Astrocyte (in vitro differentiated cells and primary cell): ENCODE measurements at regions not wholly inside any gene's neighbourhood (a gene's known extent, or its start where the extent isn't known, plus 50 kb on each side); places are given as distances from the start of the nearest gene placed in this dataset.

ENCODE experiments used
- DNase-seq: peaks from one replicate; pipeline ENCODE4 v3.0.0-alpha.2; 2010; ENCODE audit warnings: low read depth
- FAIRE-seq: peaks from 2 replicates; lab custom pipeline; 2011; peaks lifted over from hg19 to GRCh38; lab: Jason Lieb, UNC
- H2AFZ ChIP-seq: 2 replicates; pipeline ENCODE4 v1.6.0; 2012; ENCODE audit warnings: low read depth, low read length, inconsistent platforms
- H3K27ac ChIP-seq: 2 replicates; pipeline ENCODE4 v1.5.1; 2011; ENCODE audit warnings: low read depth, low read length, inconsistent platforms
- H3K27me3 ChIP-seq: 2 replicates; pipeline ENCODE4 v1.6.0; 2011; ENCODE audit warnings: low read length, inconsistent platforms; ENCODE audit not compliant: insufficient read depth
- H3K36me3 ChIP-seq: 2 replicates; pipeline ENCODE4 v1.5.1; 2011; ENCODE audit warnings: low read length, inconsistent platforms; ENCODE audit not compliant: insufficient read depth
- H3K4me1 ChIP-seq: 2 replicates; pipeline ENCODE4 v1.5.1; 2011; ENCODE audit warnings: low read length, inconsistent platforms; ENCODE audit not compliant: insufficient read depth
- H3K4me2 ChIP-seq: 2 replicates; pipeline ENCODE4 v1.6.0; 2012; ENCODE audit warnings: low read length, inconsistent platforms
- H3K4me3 ChIP-seq: 2 replicates; pipeline ENCODE4 v1.5.1; 2011; ENCODE audit warnings: low read depth, mild to moderate bottlenecking, low read length, inconsistent platforms; ENCODE audit not compliant: insufficient read depth
- H3K79me2 ChIP-seq: 2 replicates; pipeline ENCODE4 v1.6.0; 2012; ENCODE audit warnings: mild to moderate bottlenecking, low read length, inconsistent platforms; ENCODE audit not compliant: insufficient read depth
- H3K9ac ChIP-seq: 2 replicates; pipeline ENCODE4 v1.6.0; 2012; ENCODE audit warnings: mild to moderate bottlenecking, low read length, inconsistent platforms
- H3K9me3 ChIP-seq: 2 replicates; pipeline ENCODE4 v1.5.1; 2012; ENCODE audit warnings: low read depth, mild to moderate bottlenecking, low read length, inconsistent platforms; ENCODE audit not compliant: insufficient read depth
- H4K20me1 ChIP-seq: 2 replicates; pipeline ENCODE4 v1.6.0; 2012; ENCODE audit warnings: low read length, inconsistent platforms; ENCODE audit not compliant: insufficient read depth
- H3K27ac Mint-ChIP-seq: one replicate; pipeline ENCODE4 v1.8.0; 2021; ENCODE audit warnings: mild to moderate bottlenecking, mixed read lengths; ENCODE audit not compliant: unreplicated experiment
- H3K27me3 Mint-ChIP-seq: one replicate; pipeline ENCODE4 v1.8.0; 2021; ENCODE audit warnings: low read depth, mixed read lengths; ENCODE audit not compliant: unreplicated experiment
- H3K36me3 Mint-ChIP-seq: one replicate; pipeline ENCODE4 v1.8.0; 2021; ENCODE audit warnings: low read depth, mixed read lengths; ENCODE audit not compliant: unreplicated experiment
- H3K4me1 Mint-ChIP-seq: one replicate; pipeline ENCODE4 v1.8.0; 2021; ENCODE audit warnings: low read depth, mixed read lengths; ENCODE audit not compliant: unreplicated experiment
- H3K4me3 Mint-ChIP-seq: one replicate; pipeline ENCODE4 v1.8.0; 2021; ENCODE audit warnings: mild to moderate bottlenecking, moderate library complexity, mixed read lengths; ENCODE audit not compliant: unreplicated experiment
- H3K9me3 Mint-ChIP-seq: one replicate; pipeline ENCODE4 v1.8.0; 2021; ENCODE audit warnings: mild to moderate bottlenecking, mixed read lengths; ENCODE audit not compliant: unreplicated experiment
- CTCF ChIP-seq: IDR thresholded peaks from 2 replicates; pipeline ENCODE4 v1.5.1; 2011; ENCODE audit warnings: low read depth, mild to moderate bottlenecking, inconsistent platforms, low read length, moderate library complexity; ENCODE audit not compliant: insufficient read depth
- EZH2 ChIP-seq: IDR thresholded peaks from 2 replicates; pipeline ENCODE4 v1.6.1; 2012; ENCODE audit warnings: mild to moderate bottlenecking, low read length, inconsistent platforms; ENCODE audit not compliant: insufficient read depth

- Mint-ChIP-seq H3K4me1 (no peaks in the 10 kb centered on the region), H3K4me3 (no peak overlapping the region), H3K27me3 (no peaks in the 10 kb centered on the region), H3K9me3 (no peaks in the 10 kb centered on the region), H3K36me3 (no peaks in the 10 kb centered on the region), H3K27ac (no peak overlapping the region)
- no peak for DNase-seq
- Histone ChIP-seq H3K4me2 (no peak overlapping the region), H3K36me3 (no peaks in the 10 kb centered on the region), H3K9me3 (no peaks in the 10 kb centered on the region), H3K4me3 (no peak overlapping the region), H4K20me1 (no peaks in the 10 kb centered on the region), H3K4me1 (no peaks in the 10 kb centered on the region), H3K27me3 (no peaks in the 10 kb centered on the region), H3K9ac (no peak overlapping the region), H3K79me2 (no peaks in the 10 kb centered on the region), H3K27ac (no peak overlapping the region), H2AFZ (no peak overlapping the region)
- TF ChIP-seq EZH2 (no peak), CTCF (no peak)
- no peak for FAIRE-seq
Measured at GRCh38 chr6:54718541-54719023, 128.0 kb upstream of the FAM83B start.

- FAIRE-seq, result no peak
- Histone ChIP-seq H3K9me3 (no peaks in the 10 kb centered on the region), H4K20me1 (no peaks in the 10 kb centered on the region), H3K4me3 (no peak overlapping the region), H3K79me2 (no peaks in the 10 kb centered on the region), H3K4me2 (no peak overlapping the region), H3K4me1 (no peaks in the 10 kb centered on the region), H3K27me3 (no peaks in the 10 kb centered on the region), H3K27ac (no peak overlapping the region), H3K9ac (no peak overlapping the region), H2AFZ (no peak overlapping the region), H3K36me3 (no peaks in the 10 kb centered on the region)
- H3K27me3 Mint-ChIP-seq, result no peaks in the 10 kb centered on the region
- TF ChIP-seq CTCF, result no peak
- TF ChIP-seq EZH2, result no peak
- no peak for DNase-seq
- no peak overlapping the region for H3K4me3 Mint-ChIP-seq
- H3K27ac Mint-ChIP-seq, result no peak overlapping the region
- H3K36me3 Mint-ChIP-seq, result no peaks in the 10 kb centered on the region
- no peaks in the 10 kb centered on the region for H3K9me3 Mint-ChIP-seq
- no peaks in the 10 kb centered on the region for H3K4me1 Mint-ChIP-seq
Measured at GRCh38 chr6:54719131-54719530, 127.4 kb upstream of the FAM83B start.

- DNase-seq (no peak), FAIRE-seq (no peak)
- no peak overlapping the region for H3K4me2 ChIP-seq
- H3K27ac ChIP-seq, result no peak overlapping the region
- H3K9me3 ChIP-seq, result no peaks in the 10 kb centered on the region
- no peak overlapping the region for H3K27ac Mint-ChIP-seq
- H3K79me2 ChIP-seq, result no peaks in the 10 kb centered on the region
- H3K4me1 Mint-ChIP-seq, result no peaks in the 10 kb centered on the region
- H3K9ac ChIP-seq, result no peak overlapping the region
- H3K36me3 Mint-ChIP-seq, result no peaks in the 10 kb centered on the region
- no peak overlapping the region for H3K4me3 ChIP-seq
- H3K27me3 ChIP-seq, result no peaks in the 10 kb centered on the region
- H3K27me3 Mint-ChIP-seq, result no peaks in the 10 kb centered on the region
- H4K20me1 ChIP-seq, result no peaks in the 10 kb centered on the region
- H2AFZ ChIP-seq, result no peak overlapping the region
- no peaks in the 10 kb centered on the region for H3K9me3 Mint-ChIP-seq
- H3K4me1 ChIP-seq, result no peaks in the 10 kb centered on the region
- TF ChIP-seq EZH2 (no peak), CTCF (no peak)
- H3K4me3 Mint-ChIP-seq, result no peak overlapping the region
- no peaks in the 10 kb centered on the region for H3K36me3 ChIP-seq
Measured at GRCh38 chr6:54719633-54720032, 126.9 kb upstream of the FAM83B start.
